SK-N-SH (cell line): ENCODE measurements at regions not wholly inside any gene's neighbourhood (a gene's known extent, or its start where the extent isn't known, plus 50 kb on each side); places are given as distances from the start of the nearest gene placed in this dataset.

Experiments used
- CTCF ChIA-PET: fragments of 300-600, 350-600 bp; formaldehyde crosslinking; extraction: SDS; loops from one replicate; lab custom pipeline; 2021; lab: Yijun Ruan, JAX
- POLR2A ChIA-PET: fragments of 350-600 bp; sonication (Branson Sonifier 250); formaldehyde crosslinking; extraction: SDS; loops from one replicate; lab custom pipeline; 2020; ENCODE audit warnings: antibody characterized with exemption, inconsistent platforms; lab: Yijun Ruan, JAX
- DNase-seq: peaks from one replicate; pipeline ENCODE4 v3.0.0; 2012
- H2AFZ ChIP-seq: fragments of 200-600 bp; sonication (generic); 2 replicates; pipeline ENCODE4 v1.8.1; 2016; ENCODE audit warnings: antibody characterized with exemption, mild to moderate bottlenecking, low read depth
- H3F3A ChIP-seq: fragments of 200-600 bp; sonication (generic); replicated peaks from 2 replicates; pipeline ENCODE3; 2016; ENCODE audit warnings: antibody characterized with exemption, mild to moderate bottlenecking; ENCODE audit not compliant: insufficient read depth
- H3K27ac ChIP-seq, 2 experiments: fragments of 200-500 bp in 1 of 2; fragments of 200-600 bp in 1 of 2; sonication (Bioruptor generic) in 1 of 2; sonication (generic), shearing (Covaris generic) in 1 of 2; 2 replicates each; pipeline versions ENCODE4 v1.5.1 to v1.6.1; 2014 to 2016; ENCODE audit warnings: low read depth in 2 of 2, inconsistent platforms in 1 of 2, low read length in 1 of 2, mild to moderate bottlenecking in 1 of 2, mixed read lengths in 1 of 2
- H3K27me3 ChIP-seq: fragments of 200-600 bp; sonication (generic), shearing (Covaris generic); 2 replicates; pipeline ENCODE4 v1.6.1; 2016; ENCODE audit warnings: mixed run types; ENCODE audit not compliant: insufficient read depth
- H3K36me3 ChIP-seq, 2 experiments: fragments of 200-500 bp in 1 of 2; fragments of 200-600 bp in 1 of 2; sonication (Bioruptor generic) in 1 of 2; sonication (generic) in 1 of 2; replicated peaks in 1 of 2; 2 replicates each; pipeline versions ENCODE3 to v1.5.1; 2014 to 2016; ENCODE audit warnings: low read length in 1 of 2, mild to moderate bottlenecking in 1 of 2; ENCODE audit not compliant: insufficient read depth in 2 of 2, control insufficient read depth in 1 of 2
- H3K4me1 ChIP-seq, 2 experiments: fragments of 200-500 bp in 1 of 2; fragments of 200-600 bp in 1 of 2; sonication (Bioruptor generic) in 1 of 2; sonication (generic), shearing (Covaris generic) in 1 of 2; 2 replicates each; pipeline versions ENCODE4 v1.5.1 to v1.6.1; 2014 to 2016; ENCODE audit warnings: low read depth in 1 of 2, low read length in 1 of 2, mixed run types in 1 of 2; ENCODE audit not compliant: insufficient read depth in 2 of 2, control insufficient read depth in 1 of 2
- H3K4me2 ChIP-seq: fragments of 200-600 bp; sonication (generic), shearing (Covaris generic); 2 replicates; pipeline ENCODE4 v1.6.1; 2017; ENCODE audit warnings: mixed run types
- H3K4me3 ChIP-seq, 2 experiments: fragments of 200-500 bp in 1 of 2; fragments of 200-600 bp in 1 of 2; sonication (Bioruptor generic) in 1 of 2; sonication (generic), shearing (Covaris generic) in 1 of 2; 2 replicates each; pipeline versions ENCODE4 v1.5.1 to v1.8.1; 2014 to 2016; ENCODE audit warnings: low read depth in 2 of 2, inconsistent platforms in 1 of 2, low read length in 1 of 2, mild to moderate bottlenecking in 1 of 2, mixed read lengths in 1 of 2, moderate library complexity in 1 of 2
- H3K79me2 ChIP-seq: fragments of 200-600 bp; sonication (generic); 2 replicates; pipeline ENCODE4 v1.8.1; 2017; ENCODE audit warnings: mild to moderate bottlenecking; ENCODE audit not compliant: insufficient read depth
- H3K9ac ChIP-seq: fragments of 200-600 bp; sonication (generic); 2 replicates; pipeline ENCODE4 v1.6.1; 2017; ENCODE audit warnings: mixed run types
- H3K9me2 ChIP-seq: fragments of 200-600 bp; sonication (generic); 2 replicates; pipeline ENCODE4 v1.6.1; 2017; ENCODE audit warnings: mixed run types
- H3K9me3 ChIP-seq: fragments of 200-600 bp; sonication (generic); 2 replicates; pipeline ENCODE4 v1.6.1; 2017; ENCODE audit warnings: mixed run types, mild to moderate bottlenecking, moderate library complexity
- H4K20me1 ChIP-seq: fragments of 200-600 bp; sonication (generic); 2 replicates; pipeline ENCODE4 v1.6.1; 2017; ENCODE audit warnings: mild to moderate bottlenecking, mixed run types; ENCODE audit not compliant: insufficient read depth
- CHD2 ChIP-seq: fragments of 150-350 bp; IDR thresholded peaks from 2 replicates; pipeline ENCODE4 v1.6.1; 2018; ENCODE audit warnings: low read length; ENCODE audit not compliant: partially characterized antibody
- EP300 ChIP-seq, 2 experiments: IDR thresholded peaks; 2 replicates each; pipeline versions ENCODE4 v1.4.0 to v1.6.1; 2012; ENCODE audit warnings: borderline replicate concordance in 1 of 2, low read depth in 1 of 2, low read length in 1 of 2
- EZH2phosphoT487 ChIP-seq: fragments of 200-600 bp; sonication (generic); IDR thresholded peaks from 2 replicates; pipeline ENCODE4 v1.6.1; 2017; ENCODE audit warnings: low read depth, mixed run types, mild to moderate bottlenecking, antibody characterized with exemption, moderate library complexity, borderline replicate concordance
- FOSL2 ChIP-seq: IDR thresholded peaks from 2 replicates; pipeline ENCODE4 v1.4.0; 2012; ENCODE audit warnings: low read depth, mild to moderate bottlenecking, moderate library complexity, borderline replicate concordance
- FOXJ3 ChIP-seq: sonication (generic); formaldehyde crosslinking; IDR thresholded peaks from 2 replicates; pipeline ENCODE4 v1.5.1; 2020; ENCODE audit warnings: mild to moderate bottlenecking, missing genetic modification reagents
- FOXM1 ChIP-seq: IDR thresholded peaks from 2 replicates; pipeline ENCODE4 v1.4.0; 2012; ENCODE audit warnings: low read depth, mild to moderate bottlenecking
- GABPA ChIP-seq: IDR thresholded peaks from 2 replicates; pipeline ENCODE4 v1.4.0; 2012; ENCODE audit warnings: low read depth, mild to moderate bottlenecking
- GATA2 ChIP-seq: sonication (generic); formaldehyde crosslinking; IDR thresholded peaks from 2 replicates; pipeline ENCODE4 v1.5.0; 2020; ENCODE audit warnings: mild to moderate bottlenecking, missing genetic modification reagents
- IRF3 ChIP-seq: fragments of 150-350 bp; IDR thresholded peaks from 2 replicates; pipeline ENCODE4 v1.6.1; 2016; ENCODE audit warnings: mild to moderate bottlenecking, low read depth, low read length
- JUND ChIP-seq: IDR thresholded peaks from 2 replicates; pipeline ENCODE4 v1.4.0; 2012
- MEF2A ChIP-seq: IDR thresholded peaks from 2 replicates; pipeline ENCODE4 v1.4.0; 2012; ENCODE audit warnings: low read depth, borderline replicate concordance
- MXI1 ChIP-seq: IDR thresholded peaks from 2 replicates; pipeline ENCODE4 v1.6.1; 2012; ENCODE audit warnings: mild to moderate bottlenecking, low read depth, low read length, improper control_type of control experiment
- NFIC ChIP-seq: IDR thresholded peaks from 2 replicates; pipeline ENCODE4 v1.4.0; 2012; ENCODE audit warnings: borderline replicate concordance
- RAD21 ChIP-seq: IDR thresholded peaks from 2 replicates; pipeline ENCODE4 v1.6.1; 2012; ENCODE audit warnings: mild to moderate bottlenecking, low read length
- RCOR1 ChIP-seq: fragments of 150-350 bp; IDR thresholded peaks from 2 replicates; pipeline ENCODE4 v1.6.1; 2017; ENCODE audit warnings: antibody characterized with exemption, low read length
- RFX5 ChIP-seq: IDR thresholded peaks from 2 replicates; pipeline ENCODE4 v1.6.1; 2012; ENCODE audit warnings: mild to moderate bottlenecking, improper control_type of control experiment, low read length
- SIN3A ChIP-seq: IDR thresholded peaks from 2 replicates; pipeline ENCODE4 v1.6.1; 2012; ENCODE audit warnings: low read depth, mild to moderate bottlenecking, low read length, moderate library complexity, borderline replicate concordance
- SMC3 ChIP-seq: IDR thresholded peaks from 2 replicates; pipeline ENCODE4 v1.6.1; 2012; ENCODE audit warnings: low read depth, low read length, improper control_type of control experiment
- TCF12 ChIP-seq: IDR thresholded peaks from 2 replicates; pipeline ENCODE4 v1.4.0; 2012
- TEAD4 ChIP-seq: IDR thresholded peaks from 2 replicates; pipeline ENCODE4 v1.4.0; 2012; ENCODE audit warnings: mild to moderate bottlenecking, borderline replicate concordance; ENCODE audit not compliant: insufficient read depth
- USF1 ChIP-seq: IDR thresholded peaks from 2 replicates; pipeline ENCODE4 v1.4.0; 2012; ENCODE audit warnings: low read depth, borderline replicate concordance
- USF2 ChIP-seq: fragments of 150-350 bp; IDR thresholded peaks from 2 replicates; pipeline ENCODE4 v1.6.1; 2017; ENCODE audit warnings: antibody characterized with exemption, low read length, low read depth, borderline replicate concordance
- WGBS: methylation state at CpG from one replicate; pipeline ENCODE4 v1.1.6; 2017; ENCODE audit warnings: low lambda C conversion rate; 5-methylcytosine and 5-hydroxymethylcytosine counted together

GRCh38 chr15:62940755-62941361 lies 101.7 kb upstream of the TPM1 start (continued):
- TF ChIP-seq EZH2phosphoT487 (no peak), MEF2A (peak; percentile 100)
- TF ChIP-seq, all 33 proteins: peak for 17

- peak overlapping the region; percentile 82 to 98; a peak in 3 of 4 replicates for H3K27ac ChIP-seq
- H3K4me1 ChIP-seq, result peaks cover 17 to 26% of the 10 kb centered on the region in 2 experiments; a peak in 3 of 4 replicates
Observed at GRCh38 chr15:62941699-62942098, 100.8 kb upstream of the TPM1 start.

GRCh38 chr15:62942428-62942827 lies 100.1 kb upstream of the TPM1 start:
- Histone ChIP-seq H3K9me2 (no peaks in the 10 kb centered on the region), H3K27me3 (no peaks in the 10 kb centered on the region), H3K79me2 (no peaks in the 10 kb centered on the region), H3K9ac (peak overlapping the region; percentile 77), H2AFZ (no peak overlapping the region), H3K4me3 (no peak overlapping the region), H3K27ac (peak overlapping the region; percentile 82 to 98; a peak in 3 of 4 replicates), H3K4me1 (peaks cover 17 to 26% of the 10 kb centered on the region in 2 experiments; a peak in 3 of 4 replicates), H3F3A (peaks cover 35% of the 10 kb centered on the region), H3K36me3 (no peaks in the 10 kb centered on the region), H4K20me1 (no peaks in the 10 kb centered on the region), H3K9me3 (no peaks in the 10 kb centered on the region), H3K4me2 (peak overlapping the region; percentile 25)
- no peak for DNase-seq
- 95% methylated on average over 9 of the region's 9 CpGs for WGBS
- ChIA-PET POLR2A (no interaction called here), CTCF (interaction anchor here (3.9 kb wide), 1 partner anchor 106 kb away, joined by 13 read pairs; no protein-coding TSS in a partner anchor)
- TF ChIP-seq GABPA (no peak), USF2 (no peak), TEAD4 (no peak), SMC3 (no peak), MXI1 (no peak), USF1 (no peak), EP300 (IDR thresholded peaks at IDR 0.05; ENCODE audit: borderline replicate concordance in 1 of 2, low read depth in 1 of 2, low read length in 1 of 2) (no peak), GATA2 (CRISPR knock-in tag) (no peak), CHD2 (no peak), FOXM1 (no peak), IRF3 (no peak), RAD21 (no peak)

More at GRCh38 chr15:62941699-62942098, 100.8 kb upstream of the TPM1 start:
- H2AFZ ChIP-seq, result 0 out of 2 replicates have a peak overlapping the region, but pooled peaks have one; percentile 4
- H4K20me1 ChIP-seq, result no peaks in the 10 kb centered on the region
- no peaks in the 10 kb centered on the region for H3K9me3 ChIP-seq
- peak overlapping the region; percentile 66 for H3K4me2 ChIP-seq
- peak overlapping the region; percentile 77 for H3K9ac ChIP-seq
- H3K9me2 ChIP-seq, result no peaks in the 10 kb centered on the region
- H3K79me2 ChIP-seq, result no peaks in the 10 kb centered on the region
- ChIA-PET POLR2A (interaction anchor here (1.0 kb wide), 1 partner anchor 16 kb away, joined by 3 read pairs; no protein-coding TSS in a partner anchor), CTCF (interaction anchor here (0.8 to 3.9 kb wide), 3 partner anchors 58 to 106 kb away, joined by 3 to 13 read pairs (median 4); no protein-coding TSS in a partner anchor)
- no peak overlapping the region for H3K4me3 ChIP-seq
- H3K36me3 ChIP-seq, result no peaks in the 10 kb centered on the region
- no peak for DNase-seq
- TF ChIP-seq JUND, result peak; percentile 48; the same call in 1 of the 2 replicates
- no peak for TF ChIP-seq FOXJ3 (CRISPR knock-in tag)
- no peak for TF ChIP-seq RCOR1
- no peak for TF ChIP-seq USF2
- no peak for TF ChIP-seq MXI1
- peak; percentile 61 for TF ChIP-seq TCF12
- TF ChIP-seq EZH2phosphoT487, result no peak
- TF ChIP-seq RFX5, result no peak
- TF ChIP-seq EP300 (IDR thresholded peaks at IDR 0.05; ENCODE audit: borderline replicate concordance in 1 of 2, low read depth in 1 of 2, low read length in 1 of 2), result peak in 1 of 2 experiments; percentile 52; a peak in 1 of 4 replicates
- peak; percentile 67; the same call in 1 of the 2 replicates for TF ChIP-seq FOSL2
- 0 out of 2 replicates have a peak, but pooled peaks have one; percentile 7 for TF ChIP-seq NFIC
- no peak for TF ChIP-seq SIN3A
- TF ChIP-seq RAD21, result no peak
- TF ChIP-seq TEAD4, result peak; percentile 22; the same call in 1 of the 2 replicates
- peaks cover 35% of the 10 kb centered on the region for H3F3A ChIP-seq
- H3K27me3 ChIP-seq, result no peaks in the 10 kb centered on the region
